ENCODE measurements at regions not wholly inside any gene's neighbourhood (a gene's known extent, or its start where the extent isn't known, plus 50 kb on each side); places are given as distances from the start of the nearest gene placed in this dataset.

GRCh38 chr13:47039106-47039505, 142.3 kb upstream of the HTR2A start:
- H2BK20ac ChIP-seq (ENCODE audit: low read depth, low read length, poor library complexity, severe bottlenecking): no peak overlapping the region
- DNase-seq: no peak
- no peak overlapping the region for H3T11ph ChIP-seq (ENCODE audit: low read length)
- H3K27ac Mint-ChIP-seq: no peak overlapping the region
- H2AFZ ChIP-seq (ENCODE audit: low read length): no peak overlapping the region
- no peaks in the 10 kb centered on the region for H4K20me1 ChIP-seq (ENCODE audit: control insufficient read depth, insufficient read depth, insufficient read length)
- WGBS (ENCODE audit: extremely low coverage, insufficient read length, low lambda C conversion rate): no CpG with 5 or more reads among the region's 2 CpGs
- no peaks in the 10 kb centered on the region for H3K9me3 ChIP-seq (ENCODE audit: control insufficient read depth, low read depth, low read length)
- H4K8ac ChIP-seq (replicated peaks; ENCODE audit: insufficient read length, low read depth, low read length): no peak overlapping the region
- H3K4me2 ChIP-seq (ENCODE audit: insufficient read depth, insufficient read length, low read length): no peak overlapping the region
- no peaks in the 10 kb centered on the region for H3K23me2 ChIP-seq (ENCODE audit: insufficient read length, low read depth, low read length, poor library complexity, severe bottlenecking)
- no peak overlapping the region for H3K27ac ChIP-seq (ENCODE audit: insufficient read length, low read depth, low read length)
- H3K4ac ChIP-seq (ENCODE audit: low read depth, low read length): no peak overlapping the region
- H2BK15ac ChIP-seq (ENCODE audit: low read depth, low read length): no peak overlapping the region
- no peak for TF ChIP-seq CTCF (conservative IDR thresholded peaks at IDR 0.05)
- H4K5ac ChIP-seq (ENCODE audit: insufficient read length, low read depth, low read length): no peak overlapping the region
- no peak overlapping the region for H2BK5ac ChIP-seq (ENCODE audit: insufficient read length, low read length)
- H3K79me2 ChIP-seq (ENCODE audit: insufficient read depth, low read length): no peaks in the 10 kb centered on the region
- H3K14ac ChIP-seq (ENCODE audit: insufficient read depth, low read length): no peak overlapping the region
- H2BK120ac ChIP-seq (ENCODE audit: low read depth, low read length, poor library complexity, severe bottlenecking): no peak overlapping the region
- no peak overlapping the region for H2AK5ac ChIP-seq (ENCODE audit: insufficient read length, low read length)
- no peak overlapping the region for H3K56ac ChIP-seq (ENCODE audit: insufficient read length, low read depth, low read length)
- H3K79me1 ChIP-seq (ENCODE audit: insufficient read depth, low read depth, low read length, poor library complexity, severe bottlenecking): no peaks in the 10 kb centered on the region
- peaks cover 8% of the 10 kb centered on the region for H3K4me1 ChIP-seq (ENCODE audit: insufficient read depth, low read length)
- H3K9me3 Mint-ChIP-seq: no peaks in the 10 kb centered on the region
- H3K27me3 Mint-ChIP-seq (ENCODE audit: low read depth): no peaks in the 10 kb centered on the region
- no peak overlapping the region for H3K23ac ChIP-seq (ENCODE audit: insufficient read length, low read depth, low read length)
- H2BK12ac ChIP-seq (ENCODE audit: insufficient read length, low read depth, low read length): no peak overlapping the region
- no peaks in the 10 kb centered on the region; a peak in 1 of 7 replicates for H3K36me3 Mint-ChIP-seq (ENCODE audit: insufficient read depth in 1 of 3, low read depth in 3 of 3)
- H3K9ac ChIP-seq (ENCODE audit: extremely low read depth, insufficient read length, low read length): no peak overlapping the region
- H3K4me1 Mint-ChIP-seq: peaks cover 38 to 40% of the 10 kb centered on the region in 2 experiments
- H4K91ac ChIP-seq (ENCODE audit: insufficient read length, low read depth, low read length): no peak overlapping the region
- no peaks in the 10 kb centered on the region for H3K27me3 ChIP-seq (ENCODE audit: insufficient read depth, low read length)
- H3K18ac ChIP-seq (ENCODE audit: insufficient read length, low read depth, low read length): no peak overlapping the region
- H3K4me3 Mint-ChIP-seq: no peak overlapping the region

All from H9 (cell line).